ENCODE measurements at regions not wholly inside any gene's neighbourhood (a gene's known extent, or its start where the extent isn't known, plus 50 kb on each side); places are given as distances from the start of the nearest gene placed in this dataset.

DNA sequence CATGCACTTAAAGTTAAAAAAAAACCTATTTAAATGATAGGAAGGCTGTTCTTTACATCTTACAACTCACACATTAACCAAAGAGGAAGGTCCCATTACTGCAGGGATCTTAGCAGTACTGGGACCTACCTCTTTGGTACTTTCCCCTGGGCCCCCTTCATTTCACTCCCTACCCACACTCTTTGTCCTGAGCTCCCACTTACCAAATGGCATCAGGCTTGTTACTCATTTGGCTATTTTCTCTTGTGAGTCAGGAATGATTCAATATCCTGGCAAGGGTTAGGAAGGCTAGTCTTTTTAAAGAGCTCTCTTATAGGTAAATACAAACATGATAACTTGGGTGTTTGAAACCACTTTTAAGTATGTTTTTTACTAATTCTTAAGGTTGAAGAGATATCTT is 117.4 kb upstream of the ELL2 start:
- TF ChIP-seq, protein P1, sequence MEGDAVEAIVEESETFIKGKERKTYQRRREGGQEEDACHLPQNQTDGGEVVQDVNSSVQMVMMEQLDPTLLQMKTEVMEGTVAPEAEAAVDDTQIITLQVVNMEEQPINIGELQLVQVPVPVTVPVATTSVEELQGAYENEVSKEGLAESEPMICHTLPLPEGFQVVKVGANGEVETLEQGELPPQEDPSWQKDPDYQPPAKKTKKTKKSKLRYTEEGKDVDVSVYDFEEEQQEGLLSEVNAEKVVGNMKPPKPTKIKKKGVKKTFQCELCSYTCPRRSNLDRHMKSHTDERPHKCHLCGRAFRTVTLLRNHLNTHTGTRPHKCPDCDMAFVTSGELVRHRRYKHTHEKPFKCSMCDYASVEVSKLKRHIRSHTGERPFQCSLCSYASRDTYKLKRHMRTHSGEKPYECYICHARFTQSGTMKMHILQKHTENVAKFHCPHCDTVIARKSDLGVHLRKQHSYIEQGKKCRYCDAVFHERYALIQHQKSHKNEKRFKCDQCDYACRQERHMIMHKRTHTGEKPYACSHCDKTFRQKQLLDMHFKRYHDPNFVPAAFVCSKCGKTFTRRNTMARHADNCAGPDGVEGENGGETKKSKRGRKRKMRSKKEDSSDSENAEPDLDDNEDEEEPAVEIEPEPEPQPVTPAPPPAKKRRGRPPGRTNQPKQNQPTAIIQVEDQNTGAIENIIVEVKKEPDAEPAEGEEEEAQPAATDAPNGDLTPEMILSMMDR (IDR thresholded peaks at IDR 0.05) = no peak
- no peak for TF ChIP-seq POLR2A (IDR thresholded peaks at IDR 0.05)
